ENCODE measurements at regions not wholly inside any gene's neighbourhood (a gene's known extent, or its start where the extent isn't known, plus 50 kb on each side); places are given as distances from the start of the nearest gene placed in this dataset.

- DNase-seq (ENCODE audit: low read depth) = no peak
- H3K4me3 ChIP-seq (ENCODE audit: low read depth, low read length) = no peak overlapping the region
- TF ChIP-seq CTCF (IDR thresholded peaks at IDR 0.05; ENCODE audit: insufficient read depth, low read depth, low read length) = no peak
Measured at GRCh38 chr1:195981448-195982139, 626.6 kb downstream of the KCNT2 start.

GRCh38 chr1:195979646-195980045 lies 628.6 kb downstream of the KCNT2 start:
- no peak for DNase-seq (ENCODE audit: low read depth)
- H3K4me3 ChIP-seq (ENCODE audit: low read depth, low read length) = no peak overlapping the region
- no peak for TF ChIP-seq CTCF (IDR thresholded peaks at IDR 0.05; ENCODE audit: insufficient read depth, low read depth, low read length)

- DNase-seq (ENCODE audit: low read depth) = no peak
- no peak overlapping the region for H3K4me3 ChIP-seq (ENCODE audit: low read depth, low read length)
- TF ChIP-seq CTCF (IDR thresholded peaks at IDR 0.05; ENCODE audit: insufficient read depth, low read depth, low read length) = no peak
Measured at GRCh38 chr1:195973311-195973904, 634.8 kb downstream of the KCNT2 start.

GRCh38 chr1:195971589-195971988 lies 636.7 kb downstream of the KCNT2 start:
- DNase-seq (ENCODE audit: low read depth) = no peak

GRCh38 chr1:195970209-195970608 lies 638.0 kb downstream of the KCNT2 start:
- TF ChIP-seq CTCF (IDR thresholded peaks at IDR 0.05; ENCODE audit: insufficient read depth, low read depth, low read length) = no peak
- H3K4me3 ChIP-seq (ENCODE audit: low read depth, low read length) = no peak overlapping the region
- no peak for DNase-seq (ENCODE audit: low read depth)

More at GRCh38 chr1:195971589-195971988, 636.7 kb downstream of the KCNT2 start:
- TF ChIP-seq CTCF (IDR thresholded peaks at IDR 0.05; ENCODE audit: insufficient read depth, low read depth, low read length) = no peak
- no peak overlapping the region for H3K4me3 ChIP-seq (ENCODE audit: low read depth, low read length)

- TF ChIP-seq CTCF (IDR thresholded peaks at IDR 0.05; ENCODE audit: insufficient read depth, low read depth, low read length) = no peak
- H3K4me3 ChIP-seq (ENCODE audit: low read depth, low read length) = no peak overlapping the region
- DNase-seq (ENCODE audit: low read depth) = no peak
Measured at GRCh38 chr1:195965475-195965874, 642.8 kb downstream of the KCNT2 start.

Data from fibroblast of villous mesenchyme (primary cell).